Fibroblast of the aortic adventitia (primary cell): ENCODE measurements at regions not wholly inside any gene's neighbourhood (a gene's known extent, or its start where the extent isn't known, plus 50 kb on each side); places are given as distances from the start of the nearest gene placed in this dataset. TPM values are rescaled to one million over a fixed set of nuclear protein-coding genes. Genes with fewer than 3 reads are reported as not detected.
A peak's percentile ranks its signal among the peaks of the same experiment; 100 is the strongest.

Experiments
- small RNA-seq: library from RNA; depleted of rRNA; stranded (forward); fragments of <200 nt; gene quantifications from one replicate; pipeline ENCODE3, GENCODE V24; 2012

Small RNA genes lying in the stretch of these regions (small RNA-seq; reads per million reads assigned to genes)
- gene MIR138-1 (144 reads per million, percentile 98 among the genes with 10 or more reads in this experiment), gene RNU6-367P (not detected)
